ENCODE measurements at regions not wholly inside any gene's neighbourhood (a gene's known extent, or its start where the extent isn't known, plus 50 kb on each side); places are given as distances from the start of the nearest gene placed in this dataset.

- TF ChIP-seq BHLHE40 (IDR thresholded peaks at IDR 0.05; ENCODE audit: low read depth, low read length), result no peak
- no peak for TF ChIP-seq FOS (IDR thresholded peaks at IDR 0.05; ENCODE audit: low read depth, low read length)
- TF ChIP-seq MXI1 (IDR thresholded peaks at IDR 0.05; ENCODE audit: borderline replicate concordance, low read depth, low read length), result no peak
- TF ChIP-seq CTCF (conservative IDR thresholded peaks at IDR 0.05; ENCODE audit: low read depth, low read length), result no peak
- no peak for TF ChIP-seq CEBPB (IDR thresholded peaks at IDR 0.05; ENCODE audit: low read depth, low read length)
These were observed 374.5 kb upstream of the RBFOX1 start for GRCh38 chr16:6958184-6958583.
